Kidney (tissue), 13 donors: ENCODE measurements at regions not wholly inside any gene's neighbourhood (a gene's known extent, or its start where the extent isn't known, plus 50 kb on each side); places are given as distances from the start of the nearest gene placed in this dataset.
A peak's percentile ranks its signal among the peaks of the same experiment; 100 is the strongest.

Experiments used
- DNase-seq, 5 donors: peaks; one replicate each; pipeline ENCODE4 v3.0.0-alpha.2; 2013 to 2020
- FAIRE-seq: peaks from 2 replicates; lab custom pipeline; 2012; peaks lifted over from hg19 to GRCh38; lab: Jason Lieb, UNC
- H3K27ac ChIP-seq, 2 donors: one replicate each; pipeline ENCODE4 v1.7.0; 2013; ENCODE audit warnings: low read depth in 2 of 2, low read length in 2 of 2, inconsistent platforms in 1 of 2
- H3K27me3 ChIP-seq: one replicate; pipeline ENCODE4 v1.7.1; 2013; ENCODE audit warnings: low read length, inconsistent platforms; ENCODE audit not compliant: control insufficient read depth, insufficient read depth
- H3K36me3 ChIP-seq, 3 donors: one replicate each; pipeline versions ENCODE4 v1.7.0 to v1.7.1; 2013; ENCODE audit warnings: low read length in 3 of 3, control low read depth in 1 of 3, inconsistent platforms in 1 of 3; ENCODE audit not compliant: insufficient read depth in 3 of 3, control insufficient read depth in 2 of 3
- H3K4me1 ChIP-seq, 3 donors: one replicate each; pipeline versions ENCODE4 v1.7.0 to v1.7.1; 2013; ENCODE audit warnings: low read length in 3 of 3, inconsistent platforms in 1 of 3, low read depth in 1 of 3; ENCODE audit not compliant: control insufficient read depth in 2 of 3, insufficient read depth in 2 of 3
- H3K4me3 ChIP-seq, 3 donors: one replicate each; pipeline versions ENCODE4 v1.7.0 to v1.8.1; 2013; ENCODE audit warnings: low read length in 3 of 3, control low read depth in 1 of 3, inconsistent platforms in 1 of 3
- H3K9ac ChIP-seq, 3 donors: one replicate each; pipeline versions ENCODE4 v1.7.0 to v1.7.1; 2013; ENCODE audit warnings: low read length in 3 of 3, control low read depth in 1 of 3, inconsistent platforms in 1 of 3
- H3K9me3 ChIP-seq, 3 donors: one replicate each; pipeline versions ENCODE4 v1.7.0 to v1.7.1; 2013; ENCODE audit warnings: low read length in 3 of 3, control low read depth in 1 of 3, inconsistent platforms in 1 of 3; ENCODE audit not compliant: control insufficient read depth in 2 of 3, insufficient read depth in 1 of 3
- intact Hi-C: fragments of 100-400 bp; cut with DNase I; formaldehyde crosslinking; loops from one replicate; pipeline ENCODE4 v1.11.1; 2022
- TF ChIP-seq, protein P1 (sequence below): IDR thresholded peaks from 3 replicates; pipeline ENCODE4 v1.5.1; 2012; ENCODE audit warnings: mild to moderate bottlenecking, moderate library complexity, borderline replicate concordance; ENCODE audit not compliant: insufficient read depth; ENCODE audit errors: extremely low read depth
- donor health status: control.
- donor health status: control.
- donor health status: control.
- donor health status: control.
- donor health status: control.
- donor health status: DM: yes; HTN: yes; CAD: no.
- donor health status: Normal renal cell carcinoma (clear cell type).

DNA sequence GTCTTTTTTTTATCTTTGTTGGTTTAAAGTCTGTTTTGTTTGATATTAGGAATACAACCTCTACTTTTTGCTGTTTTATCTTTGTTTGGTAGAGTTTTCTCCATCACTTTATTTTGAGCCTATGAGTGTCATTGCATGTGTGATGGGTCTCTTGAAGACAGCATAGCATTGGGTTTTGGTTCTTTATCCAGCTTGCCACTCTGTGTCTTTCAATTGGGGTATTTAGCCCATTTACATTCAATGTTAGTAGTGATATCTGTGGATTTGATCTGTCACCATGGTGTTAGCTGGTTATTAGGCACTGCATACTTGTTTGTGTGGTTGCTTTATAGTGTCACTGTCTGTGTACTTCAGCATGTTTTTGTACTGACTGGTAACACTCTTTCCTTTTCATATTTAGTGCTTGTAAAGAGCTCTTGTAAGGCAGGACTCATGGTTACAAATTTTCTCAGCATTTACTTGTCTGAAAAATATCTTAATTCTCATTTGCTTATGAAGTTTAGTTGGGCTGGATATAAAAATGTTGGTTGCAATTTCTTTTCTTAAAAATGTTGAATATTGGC lies 845.5 kb downstream of the TLE4 start:
- Histone ChIP-seq H3K27me3 (no peaks in the 10 kb centered on the region), H3K4me3 (no peak overlapping the region), H3K36me3 (no peaks in the 10 kb centered on the region), H3K9ac (no peak overlapping the region), H3K27ac (no peak overlapping the region), H3K4me1 (no peaks in the 10 kb centered on the region), H3K9me3 (peaks cover 1 to 20% (median 9%) of the 10 kb centered on the region in 3 donors)
- TF ChIP-seq, protein P1, sequence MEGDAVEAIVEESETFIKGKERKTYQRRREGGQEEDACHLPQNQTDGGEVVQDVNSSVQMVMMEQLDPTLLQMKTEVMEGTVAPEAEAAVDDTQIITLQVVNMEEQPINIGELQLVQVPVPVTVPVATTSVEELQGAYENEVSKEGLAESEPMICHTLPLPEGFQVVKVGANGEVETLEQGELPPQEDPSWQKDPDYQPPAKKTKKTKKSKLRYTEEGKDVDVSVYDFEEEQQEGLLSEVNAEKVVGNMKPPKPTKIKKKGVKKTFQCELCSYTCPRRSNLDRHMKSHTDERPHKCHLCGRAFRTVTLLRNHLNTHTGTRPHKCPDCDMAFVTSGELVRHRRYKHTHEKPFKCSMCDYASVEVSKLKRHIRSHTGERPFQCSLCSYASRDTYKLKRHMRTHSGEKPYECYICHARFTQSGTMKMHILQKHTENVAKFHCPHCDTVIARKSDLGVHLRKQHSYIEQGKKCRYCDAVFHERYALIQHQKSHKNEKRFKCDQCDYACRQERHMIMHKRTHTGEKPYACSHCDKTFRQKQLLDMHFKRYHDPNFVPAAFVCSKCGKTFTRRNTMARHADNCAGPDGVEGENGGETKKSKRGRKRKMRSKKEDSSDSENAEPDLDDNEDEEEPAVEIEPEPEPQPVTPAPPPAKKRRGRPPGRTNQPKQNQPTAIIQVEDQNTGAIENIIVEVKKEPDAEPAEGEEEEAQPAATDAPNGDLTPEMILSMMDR, result no peak
- intact Hi-C loops, result no loop called here
- DNase-seq (no peak), FAIRE-seq (no peak)

DNA sequence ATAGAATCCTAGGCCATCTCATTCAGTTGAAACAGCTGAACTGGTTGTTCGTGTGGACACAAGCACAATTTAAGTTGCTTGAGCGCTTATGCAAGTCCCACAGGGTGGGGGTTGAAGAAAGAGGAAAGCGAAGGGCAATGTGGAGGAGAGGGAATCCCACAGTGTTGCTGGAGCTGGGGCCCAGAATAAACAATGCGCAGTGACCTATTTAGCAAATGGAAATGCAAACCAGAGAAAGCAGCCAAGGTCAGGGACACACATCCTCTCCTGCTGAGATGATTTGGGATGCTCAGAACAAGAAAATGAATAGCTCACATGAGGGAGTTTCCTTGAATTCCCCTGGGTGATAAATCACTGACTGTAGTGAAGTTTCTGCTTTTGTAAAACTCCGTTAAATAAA lies 838.3 kb downstream of the TLE4 start:
- Histone ChIP-seq H3K4me3 (no peak overlapping the region), H3K36me3 (no peaks in the 10 kb centered on the region), H3K27me3 (no peaks in the 10 kb centered on the region), H3K9me3 (peaks cover 0 to 3% (median 0%) of the 10 kb centered on the region in 3 donors), H3K9ac (no peak overlapping the region), H3K4me1 (peaks cover 0 to 2% (median 0%) of the 10 kb centered on the region in 3 donors), H3K27ac (no peak overlapping the region)
- peak in 4 of 5 donors; percentile 87 to 96 (median 92) for DNase-seq
- TF ChIP-seq, protein P1, result no peak
- intact Hi-C loops, result no loop called here
- FAIRE-seq, result no peak

GRCh38 chr9:80407220-80407619 lies 835.5 kb downstream of the TLE4 start:
- peaks cover 0 to 3% (median 0%) of the 10 kb centered on the region in 3 donors for H3K9me3 ChIP-seq
- intact Hi-C loops, result no loop called here
- TF ChIP-seq, protein P1, result no peak
- no peaks in the 10 kb centered on the region for H3K36me3 ChIP-seq
- peaks cover 0 to 2% (median 0%) of the 10 kb centered on the region in 3 donors for H3K4me1 ChIP-seq
- no peak for DNase-seq
- FAIRE-seq, result no peak
- H3K27me3 ChIP-seq, result no peaks in the 10 kb centered on the region
- H3K27ac ChIP-seq, result no peak overlapping the region
- no peak overlapping the region for H3K4me3 ChIP-seq
- no peak overlapping the region for H3K9ac ChIP-seq

DNA sequence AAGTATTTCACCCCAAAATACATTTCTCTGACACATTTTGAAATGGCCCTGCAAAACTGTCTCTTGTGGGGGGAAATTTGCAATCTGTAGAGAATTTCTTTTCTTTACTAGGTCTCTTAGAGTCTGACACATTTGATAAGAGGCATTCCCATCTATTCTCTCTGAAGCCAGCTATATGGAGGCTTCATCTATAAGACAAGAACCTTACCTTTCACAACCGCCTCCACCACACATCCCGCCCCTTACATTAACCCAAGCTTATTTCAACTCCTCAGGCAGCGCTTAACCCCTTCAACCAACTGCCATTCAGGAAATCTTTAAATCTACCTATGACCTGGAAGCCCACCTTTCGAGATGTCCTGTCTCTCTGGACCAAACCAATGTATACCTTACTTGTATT lies 829.5 kb downstream of the TLE4 start:
- Histone ChIP-seq H3K4me1 (no peaks in the 10 kb centered on the region), H3K27ac (no peak overlapping the region), H3K36me3 (no peaks in the 10 kb centered on the region), H3K4me3 (no peak overlapping the region), H3K27me3 (no peaks in the 10 kb centered on the region), H3K9ac (no peak overlapping the region), H3K9me3 (no peaks in the 10 kb centered on the region)
- intact Hi-C loops, result no loop called here
- no peak for FAIRE-seq
- no peak for DNase-seq
- TF ChIP-seq, protein P1, result no peak
